ENCODE measurements at regions not wholly inside any gene's neighbourhood (a gene's known extent, or its start where the extent isn't known, plus 50 kb on each side); places are given as distances from the start of the nearest gene placed in this dataset.

- FAIRE-seq (no peak), DNase-seq (ENCODE audit: low spot score in 2 of 2) (no peak)
Measured at GRCh38 chr20:48090314-48090713, 305.0 kb upstream of the SULF2 start.

- DNase-seq (ENCODE audit: low spot score in 2 of 2) (no peak), FAIRE-seq (no peak)
Measured at GRCh38 chr20:48080583-48080982, 295.3 kb upstream of the SULF2 start.

- FAIRE-seq (no peak), DNase-seq (ENCODE audit: low spot score in 2 of 2) (no peak)
Measured at GRCh38 chr20:48079028-48079427, 293.7 kb upstream of the SULF2 start.

GRCh38 chr20:48076747-48077146 is 291.5 kb upstream of the SULF2 start:
- DNase-seq (ENCODE audit: low spot score in 2 of 2), result no peak
- FAIRE-seq, result no peak

- DNase-seq (ENCODE audit: low spot score in 2 of 2), result no peak
- FAIRE-seq, result no peak
Measured at GRCh38 chr20:48076247-48076646, 291.0 kb upstream of the SULF2 start.

GRCh38 chr20:48075591-48076174 is 290.4 kb upstream of the SULF2 start:
- no peak for DNase-seq (ENCODE audit: low spot score in 2 of 2)
- FAIRE-seq, result no peak

- FAIRE-seq (no peak), DNase-seq (ENCODE audit: low spot score in 2 of 2) (no peak)
Measured at GRCh38 chr20:48070991-48071652, 285.8 kb upstream of the SULF2 start.

- no peak for DNase-seq (ENCODE audit: low spot score in 2 of 2)
- FAIRE-seq, result no peak
Measured at GRCh38 chr20:48069596-48069995, 284.3 kb upstream of the SULF2 start.

GRCh38 chr20:48066851-48067250 is 281.6 kb upstream of the SULF2 start:
- no peak for DNase-seq (ENCODE audit: low spot score in 2 of 2)
- FAIRE-seq, result no peak

GRCh38 chr20:48066246-48066645 is 281.0 kb upstream of the SULF2 start:
- no peak for FAIRE-seq

GRCh38 chr20:48065833-48066232 is 280.6 kb upstream of the SULF2 start:
- DNase-seq (ENCODE audit: low spot score in 2 of 2), result no peak
- no peak for FAIRE-seq

More at GRCh38 chr20:48066246-48066645, 281.0 kb upstream of the SULF2 start:
- no peak for DNase-seq (ENCODE audit: low spot score in 2 of 2)

- no peak for DNase-seq (ENCODE audit: low spot score in 2 of 2)
- no peak for FAIRE-seq
Measured at GRCh38 chr20:48064929-48065328, 279.6 kb upstream of the SULF2 start.

- DNase-seq (ENCODE audit: low spot score in 2 of 2), result no peak
- FAIRE-seq, result no peak
Measured at GRCh38 chr20:48060841-48061720, 275.8 kb upstream of the SULF2 start.

- FAIRE-seq, result no peak
Measured at GRCh38 chr20:48058611-48059559, 273.6 kb upstream of the SULF2 start.

GRCh38 chr20:48057739-48058138 is 272.5 kb upstream of the SULF2 start:
- DNase-seq (ENCODE audit: low spot score in 2 of 2) (no peak), FAIRE-seq (no peak)

More at GRCh38 chr20:48058611-48059559, 273.6 kb upstream of the SULF2 start:
- no peak for DNase-seq (ENCODE audit: low spot score in 2 of 2)

- DNase-seq (ENCODE audit: low spot score in 2 of 2) (no peak), FAIRE-seq (no peak)
Measured at GRCh38 chr20:48057251-48057650, 272.0 kb upstream of the SULF2 start.

GRCh38 chr20:48056218-48056617 is 270.9 kb upstream of the SULF2 start:
- DNase-seq (ENCODE audit: low spot score in 2 of 2) (no peak), FAIRE-seq (no peak)

- FAIRE-seq (no peak), DNase-seq (ENCODE audit: low spot score in 2 of 2) (no peak)
Measured at GRCh38 chr20:48054051-48054450, 268.8 kb upstream of the SULF2 start.

- DNase-seq (ENCODE audit: low spot score in 2 of 2), result no peak
- FAIRE-seq, result no peak
Measured at GRCh38 chr20:48052475-48052835, 267.2 kb upstream of the SULF2 start.

- FAIRE-seq (no peak), DNase-seq (ENCODE audit: low spot score in 2 of 2) (peak in 1 of 2 donors; percentile 24)
Measured at GRCh38 chr20:48051794-48052474, 266.7 kb upstream of the SULF2 start.

All from frontal cortex (tissue), 3 donors.